Panc1 (cell line): ENCODE measurements at regions not wholly inside any gene's neighbourhood (a gene's known extent, or its start where the extent isn't known, plus 50 kb on each side); places are given as distances from the start of the nearest gene placed in this dataset.

Experiments
- ATAC-seq: fragments of 200-7000 bp; cut with Tn5 transposase; 2 replicates; pipeline ENCODE4 v1.9.1; 2020; ENCODE audit warnings: mild to moderate bottlenecking, moderate library complexity
- BruUV-seq: library from RNA; stranded (reverse); fragments of 400-500 nt; replicated peaks from 2 replicates; lab custom pipeline; 2021; lab: Mats Ljungman, UMichigan
- CTCF ChIA-PET: fragments of 300-600 bp; sonication (Branson Sonifier 250); formaldehyde crosslinking; loops from one replicate; lab custom pipeline; 2022; ENCODE audit warnings: antibody characterized with exemption; lab: Charles Lee
- POLR2A ChIA-PET: fragments of 300-600 bp; sonication (Branson Sonifier 250); formaldehyde crosslinking; loops from one replicate; lab custom pipeline; 2022; ENCODE audit warnings: antibody characterized with exemption; lab: Charles Lee
- DNase-seq: peaks from one replicate; pipeline ENCODE4 v3.0.0-alpha.2; 2010; ENCODE audit warnings: low read depth, low spot score
- H3K27ac ChIP-seq: 2 replicates; pipeline ENCODE4 v1.5.1; 2011; ENCODE audit warnings: mild to moderate bottlenecking, low read length, inconsistent platforms
- H3K27me3 ChIP-seq: fragments of 200-500 bp; sonication (Bioruptor generic); 2 replicates; pipeline ENCODE4 v1.6.0; 2014; ENCODE audit warnings: low read length, inconsistent platforms; ENCODE audit not compliant: control insufficient read depth, insufficient read depth
- H3K36me3 ChIP-seq: fragments of 200-500 bp; sonication (Bioruptor generic); 2 replicates; pipeline ENCODE4 v1.5.1; 2014; ENCODE audit warnings: inconsistent platforms, mild to moderate bottlenecking, low read length, moderate library complexity; ENCODE audit not compliant: control insufficient read depth, insufficient read depth
- H3K4me1 ChIP-seq: 2 replicates; pipeline ENCODE4 v1.5.1; 2011; ENCODE audit warnings: inconsistent platforms, mild to moderate bottlenecking, low read length, moderate library complexity; ENCODE audit not compliant: control insufficient read depth, insufficient read depth
- H3K4me3 ChIP-seq, 2 experiments: 2 replicates each; pipeline ENCODE4 v1.5.1; 2011 to 2012; ENCODE audit warnings: low read depth in 2 of 2, low read length in 2 of 2, mild to moderate bottlenecking in 2 of 2, inconsistent platforms in 1 of 2, moderate library complexity in 1 of 2
- H3K9me3 ChIP-seq: fragments of 200-500 bp; sonication (Bioruptor generic); 2 replicates; pipeline ENCODE4 v1.5.1; 2014; ENCODE audit warnings: low read depth, mild to moderate bottlenecking, inconsistent platforms, low read length, moderate library complexity; ENCODE audit not compliant: control insufficient read depth, insufficient read depth
- CTCF ChIP-seq: fragments of 450-650 bp; IDR thresholded peaks from 2 replicates; pipeline ENCODE4 v1.5.1; 2017; ENCODE audit warnings: mild to moderate bottlenecking
- POLR2AphosphoS5 ChIP-seq: IDR thresholded peaks from 2 replicates; pipeline ENCODE4 v1.6.1; 2012; ENCODE audit warnings: mild to moderate bottlenecking, low read depth, low read length, moderate library complexity
- REST ChIP-seq, 2 experiments: IDR thresholded peaks; 2 replicates each; pipeline ENCODE4 v1.6.1; 2011 to 2012; ENCODE audit warnings: low read depth in 2 of 2, control low read depth in 1 of 2, low read length in 1 of 2, mild to moderate bottlenecking in 1 of 2, moderate library complexity in 1 of 2; ENCODE audit not compliant: insufficient read depth in 1 of 2
- SIN3A ChIP-seq: IDR thresholded peaks from 2 replicates; pipeline ENCODE4 v1.6.1; 2012; ENCODE audit warnings: low read depth, mild to moderate bottlenecking, low read length, moderate library complexity, borderline replicate concordance; ENCODE audit not compliant: insufficient read depth
- TCF7L2 ChIP-seq: IDR thresholded peaks from 2 replicates; pipeline ENCODE4 v1.6.1; 2011; ENCODE audit warnings: mild to moderate bottlenecking, low read depth, low read length, inconsistent platforms
- in situ Hi-C: cut with HindIII; loops from 2 replicates; pipeline ENCODE4 v1.10.0; 2016; ENCODE audit warnings: low sequenced_read_pairs, low pct_unique_long_range_greater_than_20kb
- intact Hi-C: fragments of 100-400 bp; cut with micrococcal nuclease; formaldehyde crosslinking; loops from one replicate; pipeline ENCODE4 v1.10.0; 2022; ENCODE audit not compliant: unreplicated experiment

GRCh38 chr17:77694391-77695363 lies 263.8 kb upstream of the TNRC6C start:
- H3K4me3 ChIP-seq = no peak overlapping the region
- ChIA-PET POLR2A (no interaction called here), CTCF (no interaction called here)
- intact Hi-C loops = no loop called here
- BruUV-seq = no TSS peak
- H3K9me3 ChIP-seq = no peaks in the 10 kb centered on the region
- ATAC-seq = no peak
- peaks cover 54% of the 10 kb centered on the region for H3K27me3 ChIP-seq
- no peaks in the 10 kb centered on the region for H3K36me3 ChIP-seq
- TF ChIP-seq CTCF = no peak
- H3K27ac ChIP-seq = no peak overlapping the region
- in situ Hi-C loops = no loop called here
- no peaks in the 10 kb centered on the region for H3K4me1 ChIP-seq
- DNase-seq = no peak

- ATAC-seq (no peak), DNase-seq (no peak)
- BruUV-seq = no TSS peak
- ChIA-PET POLR2A (no interaction called here), CTCF (no interaction called here)
- TF ChIP-seq POLR2AphosphoS5 (no peak), SIN3A (no peak), CTCF (no peak), REST (IDR thresholded peaks at IDR 0.05; ENCODE audit: insufficient read depth in 1 of 2, low read depth in 2 of 2, low read length in 1 of 2) (no peak), TCF7L2 (no peak)
- H3K4me3 ChIP-seq = no peak overlapping the region
- H3K36me3 ChIP-seq = no peaks in the 10 kb centered on the region
- H3K4me1 ChIP-seq = no peaks in the 10 kb centered on the region
- no peak overlapping the region for H3K27ac ChIP-seq
- no peaks in the 10 kb centered on the region for H3K9me3 ChIP-seq
- in situ Hi-C loops = no loop called here
- intact Hi-C loops = no loop called here
- peaks cover 50% of the 10 kb centered on the region for H3K27me3 ChIP-seq
Observed at GRCh38 chr17:77695386-77695785, 263.1 kb upstream of the TNRC6C start.
